ENCODE measurements at regions not wholly inside any gene's neighbourhood (a gene's known extent, or its start where the extent isn't known, plus 50 kb on each side); places are given as distances from the start of the nearest gene placed in this dataset.

- Mint-ChIP-seq H3K9me3 (peaks cover 0 to 7% (median 4%) of the 10 kb centered on the region in 3 donors), H3K27me3 (peaks cover 0 to 4% of the 10 kb centered on the region in 2 donors), H3K27ac (no peak overlapping the region), H3K4me3 (no peak overlapping the region), H3K4me1 (no peaks in the 10 kb centered on the region), H3K36me3 (no peaks in the 10 kb centered on the region)
- H3K27me3 ChIP-seq (replicated peaks in 1 of 2; ENCODE audit: control insufficient read depth in 2 of 2, extremely low read depth in 1 of 2, insufficient read depth in 2 of 2, low read length in 1 of 2) = no peaks in the 10 kb centered on the region
- 0% methylated on average over 1 of the region's 9 CpGs for WGBS (ENCODE audit: insufficient coverage)
- H3K9me3 ChIP-seq = no peaks in the 10 kb centered on the region
- no peak for ATAC-seq (replicated peaks in 1 of 4)
- no peak overlapping the region for H3K4me3 ChIP-seq (ENCODE audit: control insufficient read depth in 1 of 2, extremely low read depth in 1 of 2, low read length in 1 of 2)
- POLR2A ChIA-PET = interaction anchor here in 1 of 2 donors (0.6 kb wide), 1 partner anchor 14 kb away, joined by 4 read pairs; no protein-coding TSS in a partner anchor
- no peak overlapping the region for H3K27ac ChIP-seq (ENCODE audit: low read length)
- H3K36me3 ChIP-seq (ENCODE audit: control insufficient read depth in 2 of 2, extremely low read depth in 1 of 2, insufficient read depth in 1 of 2, low read length in 1 of 2) = no peaks in the 10 kb centered on the region
- H3K4me1 ChIP-seq (ENCODE audit: control insufficient read depth in 1 of 2, extremely low read depth in 1 of 2, insufficient read depth in 2 of 2, low read length in 2 of 2) = no peaks in the 10 kb centered on the region
- DNase-seq = no peak
- CTCF ChIA-PET = no interaction called here
Measured at GRCh38 chr2:103959174-103960128, 894.5 kb upstream of the POU3F3 start.

GRCh38 chr2:103960129-103960513 is 893.8 kb upstream of the POU3F3 start:
- Mint-ChIP-seq H3K4me3 (no peak overlapping the region), H3K36me3 (no peaks in the 10 kb centered on the region), H3K27me3 (peaks cover 0 to 4% of the 10 kb centered on the region in 2 donors), H3K27ac (no peak overlapping the region), H3K4me1 (no peaks in the 10 kb centered on the region), H3K9me3 (peaks cover 0 to 7% (median 4%) of the 10 kb centered on the region in 3 donors)
- ChIA-PET POLR2A (no interaction called here), CTCF (no interaction called here)
- H3K4me3 ChIP-seq (ENCODE audit: control insufficient read depth in 1 of 2, extremely low read depth in 1 of 2, low read length in 1 of 2) = no peak overlapping the region
- no peaks in the 10 kb centered on the region for H3K4me1 ChIP-seq (ENCODE audit: control insufficient read depth in 1 of 2, extremely low read depth in 1 of 2, insufficient read depth in 2 of 2, low read length in 2 of 2)
- no peaks in the 10 kb centered on the region for H3K27me3 ChIP-seq (replicated peaks in 1 of 2; ENCODE audit: control insufficient read depth in 2 of 2, extremely low read depth in 1 of 2, insufficient read depth in 2 of 2, low read length in 1 of 2)
- WGBS (ENCODE audit: insufficient coverage) = no CpG with 5 or more reads among the region's 1 CpG
- no peaks in the 10 kb centered on the region for H3K9me3 ChIP-seq
- H3K27ac ChIP-seq (ENCODE audit: low read length) = no peak overlapping the region
- no peak for ATAC-seq (replicated peaks in 1 of 4)
- DNase-seq = no peak
- no peaks in the 10 kb centered on the region for H3K36me3 ChIP-seq (ENCODE audit: control insufficient read depth in 2 of 2, extremely low read depth in 1 of 2, insufficient read depth in 1 of 2, low read length in 1 of 2)

- WGBS (ENCODE audit: insufficient coverage) = 64% methylated on average over 2 of the region's 6 CpGs
- Histone ChIP-seq H3K27ac (ENCODE audit: low read length) (no peak overlapping the region), H3K4me1 (ENCODE audit: control insufficient read depth in 1 of 2, extremely low read depth in 1 of 2, insufficient read depth in 2 of 2, low read length in 2 of 2) (no peaks in the 10 kb centered on the region), H3K9me3 (no peaks in the 10 kb centered on the region), H3K27me3 (replicated peaks in 1 of 2; ENCODE audit: control insufficient read depth in 2 of 2, extremely low read depth in 1 of 2, insufficient read depth in 2 of 2, low read length in 1 of 2) (no peaks in the 10 kb centered on the region), H3K36me3 (ENCODE audit: control insufficient read depth in 2 of 2, extremely low read depth in 1 of 2, insufficient read depth in 1 of 2, low read length in 1 of 2) (no peaks in the 10 kb centered on the region), H3K4me3 (ENCODE audit: control insufficient read depth in 1 of 2, extremely low read depth in 1 of 2, low read length in 1 of 2) (no peak overlapping the region)
- H3K27ac Mint-ChIP-seq = no peak overlapping the region
- DNase-seq = no peak
- ATAC-seq (replicated peaks in 1 of 4) = no peak
- peaks cover 3 to 7% (median 4%) of the 10 kb centered on the region in 3 donors for H3K9me3 Mint-ChIP-seq
- H3K27me3 Mint-ChIP-seq = peaks cover 0 to 4% of the 10 kb centered on the region in 2 donors
- ChIA-PET POLR2A (no interaction called here), CTCF (no interaction called here)
- H3K36me3 Mint-ChIP-seq = no peaks in the 10 kb centered on the region
- no peak overlapping the region for H3K4me3 Mint-ChIP-seq
- H3K4me1 Mint-ChIP-seq = no peaks in the 10 kb centered on the region
Measured at GRCh38 chr2:103960951-103961350, 893.0 kb upstream of the POU3F3 start.

- H3K36me3 ChIP-seq (ENCODE audit: control insufficient read depth in 2 of 2, extremely low read depth in 1 of 2, insufficient read depth in 1 of 2, low read length in 1 of 2) = no peaks in the 10 kb centered on the region
- peaks cover 0 to 4% of the 10 kb centered on the region in 2 donors for H3K27me3 Mint-ChIP-seq
- ATAC-seq (replicated peaks in 1 of 4) = no peak
- peaks cover 0 to 7% (median 3%) of the 10 kb centered on the region in 3 donors for H3K9me3 Mint-ChIP-seq
- CTCF ChIA-PET = no interaction called here
- no peaks in the 10 kb centered on the region for H3K4me1 ChIP-seq (ENCODE audit: control insufficient read depth in 1 of 2, extremely low read depth in 1 of 2, insufficient read depth in 2 of 2, low read length in 2 of 2)
- H3K9me3 ChIP-seq = no peaks in the 10 kb centered on the region
- no peak overlapping the region for H3K27ac Mint-ChIP-seq
- no peaks in the 10 kb centered on the region for H3K27me3 ChIP-seq (replicated peaks in 1 of 2; ENCODE audit: control insufficient read depth in 2 of 2, extremely low read depth in 1 of 2, insufficient read depth in 2 of 2, low read length in 1 of 2)
- POLR2A ChIA-PET = interaction anchor here in 1 of 2 donors (0.5 kb wide), 1 partner anchor 44 kb away, joined by 4 read pairs; no protein-coding TSS in a partner anchor
- DNase-seq = no peak
- 80% methylated on average over 1 of the region's 4 CpGs for WGBS (ENCODE audit: insufficient coverage)
- no peaks in the 10 kb centered on the region for H3K4me1 Mint-ChIP-seq
- no peak overlapping the region for H3K4me3 Mint-ChIP-seq
- no peak overlapping the region for H3K27ac ChIP-seq (ENCODE audit: low read length)
- no peaks in the 10 kb centered on the region for H3K36me3 Mint-ChIP-seq
- H3K4me3 ChIP-seq (ENCODE audit: control insufficient read depth in 1 of 2, extremely low read depth in 1 of 2, low read length in 1 of 2) = no peak overlapping the region
Measured at GRCh38 chr2:103961862-103962261, 892.1 kb upstream of the POU3F3 start.

GRCh38 chr2:103962670-103963069 is 891.2 kb upstream of the POU3F3 start:
- Histone ChIP-seq H3K9me3 (no peaks in the 10 kb centered on the region), H3K27me3 (replicated peaks in 1 of 2; ENCODE audit: control insufficient read depth in 2 of 2, extremely low read depth in 1 of 2, insufficient read depth in 2 of 2, low read length in 1 of 2) (no peaks in the 10 kb centered on the region), H3K4me1 (ENCODE audit: control insufficient read depth in 1 of 2, extremely low read depth in 1 of 2, insufficient read depth in 2 of 2, low read length in 2 of 2) (no peaks in the 10 kb centered on the region), H3K4me3 (ENCODE audit: control insufficient read depth in 1 of 2, extremely low read depth in 1 of 2, low read length in 1 of 2) (no peak overlapping the region), H3K27ac (ENCODE audit: low read length) (no peak overlapping the region), H3K36me3 (ENCODE audit: control insufficient read depth in 2 of 2, extremely low read depth in 1 of 2, insufficient read depth in 1 of 2, low read length in 1 of 2) (no peaks in the 10 kb centered on the region)
- DNase-seq (no peak), ATAC-seq (replicated peaks in 1 of 4) (no peak)
- ChIA-PET POLR2A (no interaction called here), CTCF (no interaction called here)
- H3K4me3 Mint-ChIP-seq = no peak overlapping the region
- H3K9me3 Mint-ChIP-seq = peaks cover 0 to 7% (median 3%) of the 10 kb centered on the region in 3 donors
- H3K4me1 Mint-ChIP-seq = no peaks in the 10 kb centered on the region
- no CpG with 5 or more reads among the region's 4 CpGs for WGBS (ENCODE audit: insufficient coverage)
- no peak overlapping the region for H3K27ac Mint-ChIP-seq
- peaks cover 0 to 4% of the 10 kb centered on the region in 2 donors for H3K27me3 Mint-ChIP-seq
- no peaks in the 10 kb centered on the region for H3K36me3 Mint-ChIP-seq

- Mint-ChIP-seq H3K4me3 (no peak overlapping the region), H3K9me3 (peaks cover 4 to 11% (median 4%) of the 10 kb centered on the region in 3 donors), H3K4me1 (no peaks in the 10 kb centered on the region), H3K27me3 (peaks cover 0 to 4% of the 10 kb centered on the region in 2 donors), H3K27ac (no peak overlapping the region), H3K36me3 (no peaks in the 10 kb centered on the region)
- Histone ChIP-seq H3K36me3 (ENCODE audit: control insufficient read depth in 2 of 2, extremely low read depth in 1 of 2, insufficient read depth in 1 of 2, low read length in 1 of 2) (no peaks in the 10 kb centered on the region), H3K4me3 (ENCODE audit: control insufficient read depth in 1 of 2, extremely low read depth in 1 of 2, low read length in 1 of 2) (no peak overlapping the region), H3K4me1 (ENCODE audit: control insufficient read depth in 1 of 2, extremely low read depth in 1 of 2, insufficient read depth in 2 of 2, low read length in 2 of 2) (no peaks in the 10 kb centered on the region), H3K27ac (ENCODE audit: low read length) (no peak overlapping the region), H3K9me3 (no peaks in the 10 kb centered on the region), H3K27me3 (replicated peaks in 1 of 2; ENCODE audit: control insufficient read depth in 2 of 2, extremely low read depth in 1 of 2, insufficient read depth in 2 of 2, low read length in 1 of 2) (no peaks in the 10 kb centered on the region)
- ChIA-PET POLR2A (no interaction called here), CTCF (no interaction called here)
- no peak for DNase-seq
- no peak for ATAC-seq (replicated peaks in 1 of 4)
- 68% methylated on average over 4 of the region's 5 CpGs for WGBS (ENCODE audit: insufficient coverage)
Measured at GRCh38 chr2:103963146-103963725, 890.7 kb upstream of the POU3F3 start.

Data from T-cell (primary cell).